Right hindlimb (tissue), 1 donor: ENCODE measurements at regions not wholly inside any gene's neighbourhood (a gene's known extent, or its start where the extent isn't known, plus 50 kb on each side); places are given as distances from the start of the nearest gene placed in this dataset.
A peak's percentile ranks its signal among the peaks of the same experiment; 100 is the strongest.

Experiments
- DNase-seq: peaks from one replicate; pipeline ENCODE4 v3.0.0-alpha.2; 2018

GRCh38 chr6:96743496-96743895 lies 93.8 kb downstream of the GPR63 start:
- DNase-seq: no peak

DNA sequence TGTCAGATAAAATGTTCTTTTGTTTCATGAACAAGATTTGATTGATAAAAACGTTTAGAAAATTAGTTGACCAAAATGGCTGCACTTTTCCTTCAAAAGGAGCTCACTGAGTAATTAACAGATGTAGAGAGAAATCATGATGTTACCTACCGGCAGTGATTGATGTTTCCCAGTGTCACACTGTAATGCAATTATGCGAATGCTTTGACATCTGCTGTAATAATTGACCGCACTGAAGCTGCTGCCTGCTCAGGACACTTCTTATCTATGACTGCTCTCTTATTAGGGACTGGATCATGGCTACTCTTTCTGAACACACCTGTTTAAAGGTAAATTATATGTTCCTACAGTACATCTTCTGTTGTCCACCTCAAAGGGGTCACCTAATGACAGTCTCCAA lies 94.6 kb downstream of the GPR63 start:
- no peak for DNase-seq

- no peak for DNase-seq
These were observed 101.9 kb downstream of the GPR63 start for GRCh38 chr6:96735332-96735731.

DNA sequence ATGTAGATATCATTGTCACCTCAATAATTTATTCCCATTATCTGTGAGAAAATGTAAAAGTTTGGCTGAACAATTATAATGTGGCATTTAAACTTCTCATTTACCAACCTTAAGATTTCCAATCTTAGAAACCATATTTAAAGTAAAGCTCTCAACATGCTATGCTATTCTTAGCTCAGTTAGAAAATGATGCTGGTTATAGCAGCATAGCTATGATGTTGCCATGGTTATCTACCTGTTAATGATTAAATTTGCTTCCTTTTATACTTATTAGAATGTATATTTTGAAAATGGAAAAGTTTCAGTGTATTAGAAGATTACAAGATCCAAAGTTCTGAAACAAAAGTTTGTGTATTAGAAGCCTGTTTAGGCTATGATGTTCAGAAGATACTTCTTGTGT lies 110.1 kb downstream of the GPR63 start:
- no peak for DNase-seq

GRCh38 chr6:96725296-96725695 lies 112.0 kb downstream of the GPR63 start:
- DNase-seq: no peak

DNA sequence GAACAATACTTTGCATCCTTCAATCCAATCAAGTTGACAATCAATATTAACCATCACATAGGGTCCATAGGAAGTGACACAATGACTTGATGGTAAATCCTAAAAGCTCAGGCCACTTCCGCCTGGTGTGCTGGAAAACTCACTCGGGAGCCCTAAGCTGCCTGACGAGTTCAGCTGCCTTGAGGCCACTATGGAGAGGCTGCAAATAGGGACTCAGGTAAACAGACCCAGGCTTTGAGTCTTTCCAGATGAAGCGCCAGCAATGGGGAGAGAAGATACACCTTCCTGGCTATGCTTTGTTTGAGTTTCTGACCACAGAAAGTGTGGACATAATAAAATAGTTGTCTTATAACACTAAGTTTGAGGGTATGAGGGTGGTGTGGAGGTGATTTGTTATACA lies 112.6 kb downstream of the GPR63 start:
- no peak for DNase-seq

DNA sequence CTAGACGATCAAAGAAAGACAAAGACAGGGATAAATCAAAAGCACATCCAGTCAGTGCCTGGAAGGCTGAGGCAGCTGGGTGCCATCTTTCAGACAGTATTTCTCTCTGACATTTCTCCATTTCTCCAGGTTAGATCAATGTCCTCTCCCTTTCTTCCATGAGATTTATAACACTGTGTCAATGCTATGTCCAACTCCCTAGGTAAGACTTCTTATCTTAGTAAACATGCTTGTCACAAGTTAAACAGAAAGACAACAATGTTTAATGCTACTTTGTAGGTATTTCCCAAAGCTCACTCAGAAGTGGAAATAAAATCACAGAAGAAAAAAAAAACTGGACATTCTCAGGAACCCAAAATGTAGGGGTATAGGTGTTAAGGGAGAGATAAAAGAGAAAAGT lies 113.9 kb downstream of the GPR63 start:
- no peak for DNase-seq

GRCh38 chr6:96721227-96721626 lies 116.0 kb downstream of the GPR63 start:
- no peak for DNase-seq

GRCh38 chr6:96716221-96716620 lies 121.1 kb downstream of the GPR63 start:
- DNase-seq: no peak

DNA sequence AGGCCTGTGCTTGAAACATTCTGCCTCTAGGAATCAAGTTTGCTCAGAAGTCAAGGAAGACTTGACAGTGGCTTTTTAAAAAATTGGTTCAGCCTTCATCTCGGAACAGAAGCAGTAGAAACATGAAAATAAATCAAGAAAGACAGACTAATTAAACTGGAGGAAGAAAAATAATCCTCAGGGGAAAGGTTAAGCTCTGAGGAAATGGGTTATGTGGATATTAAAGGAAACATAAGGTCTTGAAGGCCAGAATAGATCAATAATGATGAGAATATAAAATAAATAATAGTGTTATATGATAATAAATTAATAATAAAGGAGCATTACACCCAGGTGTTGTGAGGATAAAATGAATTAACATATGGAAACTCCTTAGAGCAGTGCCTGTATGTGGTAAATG lies 121.7 kb downstream of the GPR63 start:
- DNase-seq: no peak

DNA sequence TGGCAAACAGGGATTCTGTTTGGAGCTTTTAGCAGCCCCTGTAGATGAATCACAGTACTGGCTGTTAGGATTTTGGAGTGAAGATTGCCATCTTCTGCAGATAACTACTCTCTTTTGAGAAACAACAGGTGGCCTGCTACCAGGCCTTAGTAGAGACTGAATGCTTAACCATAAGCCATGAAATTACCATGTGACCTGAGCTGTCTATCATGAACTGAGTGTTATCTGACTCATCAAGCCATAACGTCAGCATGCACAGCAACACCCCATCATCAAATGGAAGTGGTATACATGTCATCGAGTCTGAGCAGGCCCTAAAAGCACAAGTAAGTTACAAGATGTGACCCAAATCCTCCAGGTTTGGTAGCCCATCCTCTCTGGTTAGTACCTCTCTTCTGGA lies 132.6 kb downstream of the GPR63 start:
- DNase-seq: no peak

DNA sequence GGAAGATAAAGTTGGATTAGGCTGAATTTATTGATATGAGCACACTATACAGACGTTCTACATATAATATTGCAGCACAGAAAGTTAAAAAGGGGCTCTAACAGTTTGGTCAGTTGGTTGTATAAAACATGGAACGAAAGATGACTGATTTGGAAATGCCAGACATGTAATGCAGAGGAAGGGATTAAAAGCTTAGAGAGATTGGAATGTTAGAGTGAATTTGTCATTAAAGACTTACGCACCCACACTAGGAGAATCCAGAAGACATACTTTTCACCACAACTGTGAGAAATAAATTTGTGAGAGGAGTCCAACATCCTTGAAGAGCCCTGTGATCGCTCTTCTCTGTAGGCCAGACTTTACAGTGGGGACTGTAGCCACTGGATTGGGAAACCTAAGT lies 134.7 kb downstream of the GPR63 start:
- DNase-seq: no peak

DNA sequence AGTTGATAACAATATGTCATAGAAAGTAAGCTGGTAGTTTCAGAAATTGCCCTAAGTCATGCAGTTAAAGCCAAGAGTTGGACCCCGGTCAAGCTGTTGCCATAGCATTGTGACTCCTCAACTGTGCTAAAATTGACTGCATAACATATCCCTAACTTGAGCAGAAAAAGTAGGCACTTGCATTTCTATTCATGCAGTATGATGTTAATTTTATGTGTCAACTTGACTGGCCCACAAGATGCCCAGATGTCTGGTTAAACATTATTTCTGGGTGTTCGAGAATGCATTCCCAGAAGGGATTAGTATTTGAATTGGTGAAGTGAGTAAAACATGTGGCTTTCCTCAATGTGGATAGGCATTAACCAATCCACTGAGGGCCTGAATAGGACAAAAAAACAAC lies 136.4 kb downstream of the GPR63 start:
- DNase-seq: no peak

DNA sequence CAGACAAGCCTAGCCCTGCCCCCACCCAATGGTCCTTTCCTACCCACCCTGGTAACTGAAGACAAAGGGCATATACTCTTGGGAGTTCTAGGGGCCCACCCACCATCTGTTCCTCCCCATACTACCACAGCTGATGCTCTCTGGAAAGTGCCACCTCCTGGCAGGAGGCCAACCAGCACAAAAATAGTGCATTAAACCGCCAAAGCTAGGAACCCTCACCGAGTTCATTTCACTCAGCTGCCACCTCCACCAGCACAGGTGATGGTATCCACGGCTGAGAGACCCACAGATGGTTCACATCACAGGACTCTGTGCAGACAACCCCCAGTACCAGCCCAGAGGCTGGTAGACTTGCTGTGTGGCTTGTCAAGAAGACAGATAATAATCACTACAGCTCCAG lies 131.5 kb downstream of the FHL5 start:
- DNase-seq: peak; percentile 31

- DNase-seq: no peak
These were observed 124.2 kb downstream of the FHL5 start for GRCh38 chr6:96687121-96687520.

DNA sequence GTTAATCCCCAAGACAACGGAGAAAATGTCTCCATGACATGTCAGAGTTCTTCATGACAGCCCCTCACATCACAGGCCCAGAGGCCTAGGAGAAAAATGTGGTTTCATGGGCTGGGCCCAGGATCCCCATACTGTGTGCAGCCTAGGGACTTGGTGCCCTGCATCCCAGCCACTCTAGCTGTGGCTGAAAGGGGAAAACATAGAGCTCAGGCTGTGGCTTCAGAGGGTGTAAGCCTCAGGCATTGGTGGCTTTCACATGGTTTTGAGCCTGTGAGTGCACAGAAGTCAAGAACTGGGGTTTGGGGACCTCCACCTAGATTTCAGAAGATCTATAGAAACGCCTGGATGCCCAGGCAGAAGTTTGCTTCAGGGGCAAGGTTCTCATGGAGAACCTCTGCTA lies 122.8 kb downstream of the FHL5 start:
- DNase-seq: no peak

- DNase-seq: no peak
These were observed 121.0 kb downstream of the FHL5 start for GRCh38 chr6:96683819-96684528.

- DNase-seq: no peak
These were observed 119.1 kb downstream of the FHL5 start for GRCh38 chr6:96682017-96682416.

DNA sequence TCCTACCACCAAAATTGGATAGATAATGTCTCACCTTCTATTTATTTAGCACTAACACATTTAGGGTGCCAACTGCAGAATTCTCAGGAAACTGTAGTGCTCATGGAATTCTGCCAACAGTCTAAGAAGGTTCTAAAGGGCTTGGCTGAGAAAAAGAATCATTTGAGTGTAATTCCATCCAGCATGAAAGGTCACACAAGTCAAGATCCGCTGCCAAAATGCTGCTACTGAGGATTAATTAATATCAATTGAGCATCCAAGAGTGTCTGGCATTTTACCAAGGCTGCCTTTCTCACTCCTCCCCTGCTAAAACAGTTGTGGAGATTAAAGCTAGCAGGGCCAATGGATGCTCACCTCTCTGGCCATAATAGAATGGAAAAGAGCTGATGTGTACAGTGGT lies 112.7 kb downstream of the FHL5 start:
- DNase-seq: no peak
